ENCODE measurements at regions not wholly inside any gene's neighbourhood (a gene's known extent, or its start where the extent isn't known, plus 50 kb on each side); places are given as distances from the start of the nearest gene placed in this dataset.
"Not testable (repeated sequence)": the region's sequence is repeated elsewhere in the genome, so short reads cannot be mapped to it uniquely, and the experiment has no call there.

DNA sequence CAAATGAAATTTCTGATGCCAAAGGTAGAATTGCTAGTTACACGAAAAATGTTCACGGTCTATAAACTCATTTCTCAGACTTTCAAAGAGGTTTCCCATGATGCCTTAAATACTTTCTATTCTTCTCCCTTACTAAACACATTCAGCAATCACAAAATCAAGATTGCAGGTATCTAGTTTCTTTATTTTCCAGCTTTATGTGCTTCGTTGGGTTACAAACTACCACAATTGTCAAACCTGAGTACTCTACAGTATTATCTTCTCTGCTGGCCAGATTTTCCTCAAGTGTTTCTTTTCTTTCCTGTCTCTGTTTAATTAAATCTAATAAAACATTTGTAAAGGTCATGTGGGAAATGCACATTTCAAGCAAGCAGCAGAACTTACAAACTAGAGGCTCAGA, 201.8 kb upstream of the ZNF385D start:
- FAIRE-seq (no peak), DNase-seq (ENCODE audit: insufficient read length, low spot score) (no peak)
- TF ChIP-seq POLR2AphosphoS5 (IDR thresholded peaks at IDR 0.05; ENCODE audit: low read depth, low read length) (no peak), POU2F2 (IDR thresholded peaks at IDR 0.05; ENCODE audit: low read depth, low read length) (no peak), SPI1 (IDR thresholded peaks at IDR 0.05; ENCODE audit: low read depth, low read length) (no peak), POLR2A (IDR thresholded peaks at IDR 0.05; ENCODE audit: low read depth, low read length) (no peak), PAX5 (IDR thresholded peaks at IDR 0.05; ENCODE audit: insufficient read depth, low read length, severe bottlenecking) (no peak), TAF1 (IDR thresholded peaks at IDR 0.05; ENCODE audit: low read depth, low read length) (no peak)

DNA sequence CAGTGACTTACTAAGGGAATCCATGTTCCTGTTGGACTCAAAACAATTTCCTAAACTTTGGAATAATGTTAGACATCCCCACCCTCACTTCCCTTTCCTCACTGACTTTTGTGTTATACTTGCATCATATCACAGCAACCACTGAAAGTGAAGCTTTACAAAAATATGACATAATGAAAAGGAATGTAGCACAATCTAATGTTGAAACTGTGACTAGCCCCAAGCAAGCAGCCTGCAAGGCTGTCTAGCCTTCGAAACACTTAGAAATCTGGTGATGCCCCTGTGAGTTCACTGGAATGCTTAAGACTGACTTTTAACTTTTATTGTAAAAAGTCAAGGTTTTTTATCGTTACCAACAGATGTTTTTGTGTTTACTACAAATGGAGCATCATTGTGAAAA, 203.7 kb upstream of the ZNF385D start:
- FAIRE-seq (no peak), DNase-seq (ENCODE audit: insufficient read length, low spot score) (no peak)
- TF ChIP-seq POLR2AphosphoS5 (IDR thresholded peaks at IDR 0.05; ENCODE audit: low read depth, low read length) (no peak), TAF1 (IDR thresholded peaks at IDR 0.05; ENCODE audit: low read depth, low read length) (no peak), POLR2A (IDR thresholded peaks at IDR 0.05; ENCODE audit: low read depth, low read length) (no peak), PAX5 (IDR thresholded peaks at IDR 0.05; ENCODE audit: insufficient read depth, low read length, severe bottlenecking) (no peak), POU2F2 (IDR thresholded peaks at IDR 0.05; ENCODE audit: low read depth, low read length) (no peak), SPI1 (IDR thresholded peaks at IDR 0.05; ENCODE audit: low read depth, low read length) (no peak)

DNA sequence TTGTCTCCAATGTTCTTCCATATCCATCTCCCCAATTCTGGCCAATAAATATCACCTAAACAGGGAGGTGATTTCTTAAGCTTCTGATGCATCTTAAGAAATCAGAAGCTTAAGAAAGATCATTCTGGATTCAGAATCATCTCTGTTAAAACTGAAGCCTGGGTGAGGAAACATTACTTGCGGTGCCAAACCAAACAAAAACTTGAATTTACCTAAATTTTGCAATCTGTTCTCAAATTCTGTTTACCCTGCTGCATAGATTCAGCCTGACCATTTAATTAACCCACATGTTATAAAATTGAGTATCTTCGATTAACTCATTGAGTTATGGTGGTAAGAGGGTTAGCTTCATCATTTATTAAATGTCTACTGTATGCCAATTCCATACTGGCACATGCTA, 204.4 kb upstream of the ZNF385D start:
- TF ChIP-seq POU2F2 (IDR thresholded peaks at IDR 0.05; ENCODE audit: low read depth, low read length) (no peak), TAF1 (IDR thresholded peaks at IDR 0.05; ENCODE audit: low read depth, low read length) (no peak), POLR2AphosphoS5 (IDR thresholded peaks at IDR 0.05; ENCODE audit: low read depth, low read length) (no peak), POLR2A (IDR thresholded peaks at IDR 0.05; ENCODE audit: low read depth, low read length) (no peak), SPI1 (IDR thresholded peaks at IDR 0.05; ENCODE audit: low read depth, low read length) (no peak), PAX5 (IDR thresholded peaks at IDR 0.05; ENCODE audit: insufficient read depth, low read length, severe bottlenecking) (no peak)
- FAIRE-seq (no peak), DNase-seq (ENCODE audit: insufficient read length, low spot score) (no peak)

DNA sequence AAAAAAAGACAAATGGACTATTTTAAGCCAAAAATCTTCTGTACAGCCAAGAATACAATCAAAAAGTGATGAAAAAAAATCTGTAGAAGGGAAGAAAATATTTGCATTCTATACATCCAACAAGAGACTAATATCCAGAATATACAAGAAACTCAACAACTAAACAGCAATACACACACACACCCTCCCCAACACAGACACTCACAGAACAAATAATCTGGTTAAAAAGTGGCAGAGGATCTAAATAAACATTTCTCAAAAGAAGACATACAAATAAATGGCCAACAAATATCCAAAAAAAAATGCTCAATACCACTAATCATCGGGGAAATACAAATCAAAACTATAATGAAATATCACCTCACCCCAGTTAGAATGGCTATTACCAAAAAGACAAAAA, 209.0 kb upstream of the ZNF385D start:
- FAIRE-seq (no peak), DNase-seq (ENCODE audit: insufficient read length, low spot score) (no peak)
- TF ChIP-seq POLR2AphosphoS5 (IDR thresholded peaks at IDR 0.05; ENCODE audit: low read depth, low read length) (no peak), SPI1 (IDR thresholded peaks at IDR 0.05; ENCODE audit: low read depth, low read length) (no peak), TAF1 (IDR thresholded peaks at IDR 0.05; ENCODE audit: low read depth, low read length) (no peak), PAX5 (IDR thresholded peaks at IDR 0.05; ENCODE audit: insufficient read depth, low read length, severe bottlenecking) (no peak), POLR2A (IDR thresholded peaks at IDR 0.05; ENCODE audit: low read depth, low read length) (no peak), POU2F2 (IDR thresholded peaks at IDR 0.05; ENCODE audit: low read depth, low read length) (no peak)

DNA sequence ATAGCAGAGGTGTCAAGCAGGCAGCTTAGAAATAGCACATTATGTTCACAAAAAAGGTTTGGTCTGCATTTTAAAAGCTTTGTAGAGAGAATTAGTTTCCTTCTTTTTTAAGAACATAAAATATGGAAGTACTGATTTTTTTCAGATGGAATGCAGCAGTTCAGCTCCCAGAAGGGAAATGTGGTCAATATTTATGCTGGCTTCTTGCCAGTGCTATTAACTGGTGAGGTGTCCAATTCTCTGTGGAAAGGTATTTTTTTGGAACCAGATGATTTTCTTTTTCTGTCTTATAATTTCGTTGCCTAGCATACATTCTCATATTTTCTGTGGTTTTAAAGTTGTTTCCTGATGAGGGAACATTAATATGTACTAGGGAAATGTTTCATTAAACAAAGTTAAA, 211.4 kb upstream of the ZNF385D start:
- FAIRE-seq (no peak), DNase-seq (ENCODE audit: insufficient read length, low spot score) (no peak)
- TF ChIP-seq TAF1 (IDR thresholded peaks at IDR 0.05; ENCODE audit: low read depth, low read length) (no peak), POLR2AphosphoS5 (IDR thresholded peaks at IDR 0.05; ENCODE audit: low read depth, low read length) (no peak), POU2F2 (IDR thresholded peaks at IDR 0.05; ENCODE audit: low read depth, low read length) (no peak), SPI1 (IDR thresholded peaks at IDR 0.05; ENCODE audit: low read depth, low read length) (no peak), PAX5 (IDR thresholded peaks at IDR 0.05; ENCODE audit: insufficient read depth, low read length, severe bottlenecking) (no peak), POLR2A (IDR thresholded peaks at IDR 0.05; ENCODE audit: low read depth, low read length) (no peak)

DNA sequence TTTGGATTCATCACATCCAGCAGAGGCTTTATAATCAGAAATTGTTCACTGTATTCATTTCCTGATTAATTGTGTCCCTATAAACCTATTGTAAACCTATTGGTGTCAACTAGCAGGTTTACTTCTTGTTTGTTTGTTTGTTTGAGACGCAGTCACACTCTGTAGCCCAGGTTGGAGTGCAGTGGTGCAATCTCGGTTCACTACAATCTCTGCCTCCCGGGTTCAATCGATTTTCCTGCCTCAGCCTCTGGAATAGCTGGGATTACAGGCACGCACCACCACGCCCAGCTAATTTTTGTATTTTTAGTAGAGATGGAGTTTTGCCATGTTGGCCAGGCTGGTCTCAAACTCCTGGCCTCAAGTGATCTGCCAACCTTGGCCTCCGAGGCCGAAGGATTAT, 215.4 kb upstream of the ZNF385D start:
- DNase-seq (ENCODE audit: insufficient read length, low spot score); FAIRE-seq: not testable (repeated sequence)

DNA sequence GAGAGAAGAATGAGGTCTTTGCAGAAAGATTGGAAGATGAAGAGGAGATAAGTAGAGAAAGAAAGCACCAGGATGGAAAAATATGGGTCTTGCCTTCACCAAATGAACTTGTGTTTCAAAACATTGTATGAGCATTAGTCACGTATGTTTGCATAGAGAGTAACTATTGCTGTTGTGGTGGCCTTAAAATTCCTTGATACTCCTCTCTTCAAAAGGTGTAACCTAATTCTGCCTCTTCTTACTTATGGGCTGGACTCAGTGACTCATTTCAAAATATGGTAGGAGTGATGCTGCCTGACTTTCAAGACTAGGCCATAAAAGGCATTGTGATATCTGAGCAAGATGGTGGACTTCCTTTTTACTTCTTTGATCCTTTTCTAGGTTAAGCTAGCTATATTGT, 228.7 kb upstream of the ZNF385D start:
- TF ChIP-seq POLR2A (IDR thresholded peaks at IDR 0.05; ENCODE audit: low read depth, low read length) (no peak), POU2F2 (IDR thresholded peaks at IDR 0.05; ENCODE audit: low read depth, low read length) (no peak), POLR2AphosphoS5 (IDR thresholded peaks at IDR 0.05; ENCODE audit: low read depth, low read length) (no peak), SPI1 (IDR thresholded peaks at IDR 0.05; ENCODE audit: low read depth, low read length) (no peak), PAX5 (IDR thresholded peaks at IDR 0.05; ENCODE audit: insufficient read depth, low read length, severe bottlenecking) (no peak), TAF1 (IDR thresholded peaks at IDR 0.05; ENCODE audit: low read depth, low read length) (no peak)
- no peak for FAIRE-seq
- no peak for DNase-seq (ENCODE audit: insufficient read length, low spot score)

DNA sequence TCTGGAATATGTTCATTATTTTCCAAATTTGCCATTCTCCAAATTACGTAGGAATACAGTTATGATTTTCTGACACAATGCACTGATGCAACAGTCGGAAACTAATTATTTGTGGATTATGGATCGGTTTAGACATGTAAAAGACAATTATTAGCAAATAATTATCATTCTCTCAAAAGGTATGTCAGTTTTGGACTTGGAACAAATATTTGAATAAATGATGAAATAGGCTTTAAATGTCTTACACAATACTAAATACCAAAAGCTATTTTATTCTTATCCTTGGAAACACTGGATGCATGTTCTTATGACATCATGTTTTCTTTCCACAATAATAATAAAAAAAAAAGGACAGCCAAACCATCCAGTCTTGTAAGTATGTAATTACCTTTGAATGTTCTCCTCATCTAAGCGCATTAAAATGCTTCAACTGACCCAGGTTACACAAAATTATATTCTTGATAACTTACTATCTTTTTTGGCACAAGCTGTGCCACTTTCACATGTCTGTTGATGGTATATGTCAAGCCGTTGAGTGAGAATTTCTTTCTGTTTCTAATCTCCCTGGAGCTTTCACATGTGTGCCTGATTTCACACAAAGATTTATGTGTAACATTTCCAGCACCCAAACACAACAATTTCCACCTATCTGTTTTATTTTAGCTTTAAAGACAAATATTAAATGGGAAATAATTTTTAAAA, 238.5 kb upstream of the ZNF385D start:
- TF ChIP-seq SPI1 (IDR thresholded peaks at IDR 0.05; ENCODE audit: low read depth, low read length) (no peak), POLR2A (IDR thresholded peaks at IDR 0.05; ENCODE audit: low read depth, low read length) (no peak), PAX5 (IDR thresholded peaks at IDR 0.05; ENCODE audit: insufficient read depth, low read length, severe bottlenecking) (no peak), POU2F2 (IDR thresholded peaks at IDR 0.05; ENCODE audit: low read depth, low read length) (no peak), POLR2AphosphoS5 (IDR thresholded peaks at IDR 0.05; ENCODE audit: low read depth, low read length) (no peak), TAF1 (IDR thresholded peaks at IDR 0.05; ENCODE audit: low read depth, low read length) (no peak)
- DNase-seq (ENCODE audit: insufficient read length, low spot score) (no peak), FAIRE-seq (no peak)

DNA sequence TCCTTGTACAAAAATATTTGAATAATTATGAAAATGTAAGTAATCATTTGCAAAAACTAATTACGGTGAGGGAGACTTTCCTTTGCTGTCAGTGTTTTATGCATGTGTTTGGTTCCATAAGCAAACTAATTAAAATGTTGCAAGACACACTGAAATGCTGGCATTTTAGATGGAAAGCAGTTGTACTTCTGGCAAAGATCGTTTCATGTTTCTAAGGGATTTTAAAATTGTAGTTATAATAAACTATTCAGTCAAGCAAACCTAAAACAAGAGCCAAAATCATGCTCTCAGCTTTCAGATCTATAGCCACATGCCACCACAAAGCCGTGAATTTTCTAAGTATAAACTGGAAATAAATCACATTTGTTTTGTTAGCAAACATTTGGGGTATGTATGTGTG, 240.1 kb upstream of the ZNF385D start:
- no peak for FAIRE-seq
- no peak for DNase-seq (ENCODE audit: insufficient read length, low spot score)
- TF ChIP-seq POU2F2 (IDR thresholded peaks at IDR 0.05; ENCODE audit: low read depth, low read length): no peak

DNA sequence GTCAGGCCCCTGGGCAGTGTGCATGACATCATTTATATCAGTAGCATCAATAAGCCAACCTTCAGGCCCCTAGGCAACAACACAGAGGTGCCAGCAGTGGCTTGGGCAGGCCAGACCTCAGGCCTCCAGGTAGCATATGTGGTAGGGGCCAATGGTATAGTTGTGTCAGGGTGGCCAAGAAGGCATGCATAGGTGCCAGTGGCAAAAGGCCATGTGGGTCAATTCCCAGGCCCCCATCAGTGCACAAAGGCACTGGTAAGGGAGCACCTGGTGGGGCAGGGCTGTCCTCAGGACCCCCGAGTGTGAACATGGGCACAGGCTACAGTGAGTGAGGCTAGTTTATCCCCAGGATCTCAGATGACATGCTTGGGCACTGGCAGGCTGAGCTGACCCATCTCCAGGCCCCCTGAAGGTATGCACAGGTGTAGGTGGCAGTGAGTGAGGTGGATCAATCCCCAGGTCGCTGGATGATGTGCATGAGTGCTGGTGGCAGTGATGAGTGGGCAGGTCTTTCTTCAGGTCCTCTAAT, 244.1 kb upstream of the ZNF385D start:
- FAIRE-seq (no peak), DNase-seq (ENCODE audit: insufficient read length, low spot score) (no peak)
- TF ChIP-seq POU2F2 (IDR thresholded peaks at IDR 0.05; ENCODE audit: low read depth, low read length) (no peak), POLR2A (IDR thresholded peaks at IDR 0.05; ENCODE audit: low read depth, low read length) (no peak), TAF1 (IDR thresholded peaks at IDR 0.05; ENCODE audit: low read depth, low read length) (no peak), SPI1 (IDR thresholded peaks at IDR 0.05; ENCODE audit: low read depth, low read length) (no peak), POLR2AphosphoS5 (IDR thresholded peaks at IDR 0.05; ENCODE audit: low read depth, low read length) (no peak), PAX5 (IDR thresholded peaks at IDR 0.05; ENCODE audit: insufficient read depth, low read length, severe bottlenecking) (no peak)

Data from GM12891 (cell line).